IMR-90 (cell line): ENCODE measurements at regions not wholly inside any gene's neighbourhood (a gene's known extent, or its start where the extent isn't known, plus 50 kb on each side); places are given as distances from the start of the nearest gene placed in this dataset.
A peak's percentile ranks its signal among the peaks of the same experiment; 100 is the strongest.

Source experiments
- ATAC-seq: fragments of 200-7000 bp; cut with Tn5 transposase; 2 replicates; pipeline ENCODE4 v1.9.1; 2020; ENCODE audit warnings: low read depth, mild to moderate bottlenecking, moderate library complexity
- BruUV-seq: library from RNA; stranded (reverse); fragments of 400-500 nt; replicated peaks from 2 replicates; lab custom pipeline; 2021; lab: Mats Ljungman, UMichigan
- CTCF ChIA-PET: fragments of 300-600 bp; formaldehyde crosslinking; extraction: SDS; loops from one replicate; lab custom pipeline; 2021; ENCODE audit warnings: antibody characterized with exemption; lab: Yijun Ruan, JAX
- POLR2A ChIA-PET: fragments of 300-600 bp; sonication (Branson Sonifier 250); formaldehyde crosslinking; loops from one replicate; lab custom pipeline; 2022; ENCODE audit warnings: antibody characterized with exemption; ENCODE audit not compliant: unreplicated experiment; lab: Charles Lee
- DNase-seq: peaks from one replicate; pipeline ENCODE4 v3.0.0; 2013
- H2AFZ ChIP-seq: replicated peaks from 2 replicates; pipeline ENCODE3; 2013; ENCODE audit warnings: low read length, mild to moderate bottlenecking; ENCODE audit not compliant: poor library complexity
- H2AK5ac ChIP-seq: 2 replicates; pipeline ENCODE4 v1.6.1; 2013; ENCODE audit warnings: low read depth, low read length, inconsistent platforms
- H2AK9ac ChIP-seq: replicated peaks from 2 replicates; pipeline ENCODE3; 2013; ENCODE audit warnings: mild to moderate bottlenecking, low read depth, low read length, moderate library complexity; ENCODE audit not compliant: poor library complexity
- H2BK120ac ChIP-seq: 2 replicates; pipeline ENCODE4 v1.6.1; 2013; ENCODE audit warnings: low read depth, low read length, inconsistent platforms
- H2BK15ac ChIP-seq: 3 replicates; pipeline ENCODE4 v1.6.1; 2013; ENCODE audit warnings: low read depth, low read length, inconsistent platforms
- H2BK20ac ChIP-seq: 2 replicates; pipeline ENCODE4 v1.6.1; 2013; ENCODE audit warnings: low read depth, mild to moderate bottlenecking, inconsistent platforms, low read length, moderate library complexity
- H2BK5ac ChIP-seq: 2 replicates; pipeline ENCODE4 v1.6.1; 2013; ENCODE audit warnings: mild to moderate bottlenecking, low read depth, low read length, inconsistent platforms; ENCODE audit not compliant: poor library complexity, severe bottlenecking
- H3K14ac ChIP-seq: replicated peaks from 2 replicates; pipeline ENCODE4 v1.6.1; 2013; ENCODE audit warnings: low read depth, low read length, inconsistent platforms
- H3K18ac ChIP-seq: 2 replicates; pipeline ENCODE4 v1.6.1; 2013; ENCODE audit warnings: low read depth, low read length, control low read depth
- H3K23ac ChIP-seq: 2 replicates; pipeline ENCODE4 v1.6.1; 2013; ENCODE audit warnings: low read depth, low read length, inconsistent platforms
- H3K27ac ChIP-seq: 2 replicates; pipeline ENCODE4 v1.5.1; 2013; ENCODE audit warnings: mild to moderate bottlenecking, control low read depth, low read length; ENCODE audit not compliant: insufficient read depth
- H3K27me3 ChIP-seq: 2 replicates; pipeline ENCODE4 v1.6.1; 2013; ENCODE audit warnings: low read length; ENCODE audit not compliant: control insufficient read depth, insufficient read depth
- H3K36me3 ChIP-seq: 2 replicates; pipeline ENCODE4 v1.6.1; 2013; ENCODE audit warnings: low read length, mixed read lengths; ENCODE audit not compliant: control insufficient read depth, insufficient read depth
- H3K4ac ChIP-seq: 2 replicates; pipeline ENCODE4 v1.6.1; 2013; ENCODE audit warnings: low read depth, low read length, inconsistent platforms
- H3K4me1 ChIP-seq: 2 replicates; pipeline ENCODE4 v1.6.1; 2013; ENCODE audit warnings: low read length, mixed read lengths; ENCODE audit not compliant: control insufficient read depth, insufficient read depth
- H3K4me2 ChIP-seq: 2 replicates; pipeline ENCODE4 v1.6.1; 2013; ENCODE audit warnings: low read depth, mild to moderate bottlenecking, control low read depth, low read length, moderate library complexity
- H3K4me3 ChIP-seq: 2 replicates; pipeline ENCODE4 v1.5.1; 2013; ENCODE audit warnings: low read depth, mild to moderate bottlenecking, control low read depth, low read length, moderate library complexity; ENCODE audit not compliant: insufficient read depth
- H3K56ac ChIP-seq: 2 replicates; pipeline ENCODE4 v1.6.1; 2013; ENCODE audit warnings: low read length, inconsistent platforms; ENCODE audit not compliant: insufficient read depth; ENCODE audit errors: extremely low read depth
- H3K79me1 ChIP-seq, 2 experiments: 2 replicates each; pipeline ENCODE4 v1.6.1; 2013; ENCODE audit warnings: low read length in 2 of 2, inconsistent platforms in 1 of 2, low read depth in 1 of 2
- H3K9ac ChIP-seq: 2 replicates; pipeline ENCODE4 v1.6.1; 2013; ENCODE audit warnings: low read depth, low read length, control low read depth
- H3K9me1 ChIP-seq: 2 replicates; pipeline ENCODE4 v1.6.1; 2013; ENCODE audit warnings: low read length, inconsistent platforms; ENCODE audit not compliant: insufficient read depth
- H3K9me3 ChIP-seq: 2 replicates; pipeline ENCODE4 v1.6.1; 2013; ENCODE audit warnings: low read length; ENCODE audit not compliant: control insufficient read depth, insufficient read depth
- H4K20me1 ChIP-seq: 2 replicates; pipeline ENCODE4 v1.6.1; 2013; ENCODE audit warnings: low read length, inconsistent platforms; ENCODE audit not compliant: insufficient read depth
- H4K5ac ChIP-seq: 2 replicates; pipeline ENCODE4 v1.6.1; 2013; ENCODE audit warnings: mild to moderate bottlenecking, low read depth, low read length, control low read depth
- H4K8ac ChIP-seq, 2 experiments: 2 replicates each; pipeline ENCODE4 v1.6.1; 2013; ENCODE audit warnings: low read depth in 2 of 2, low read length in 2 of 2, control low read depth in 1 of 2, inconsistent platforms in 1 of 2
- H4K91ac ChIP-seq: 2 replicates; pipeline ENCODE4 v1.6.1; 2013; ENCODE audit warnings: low read depth, low read length, inconsistent platforms; ENCODE audit not compliant: insufficient read depth
- CHD1 ChIP-seq: IDR thresholded peaks from 2 replicates; pipeline ENCODE4 v1.6.1; 2012; ENCODE audit warnings: low read depth, low read length, improper control_type of control experiment
- FOS ChIP-seq: fragments of 150-350 bp; IDR thresholded peaks from 2 replicates; pipeline ENCODE4 v1.6.1; 2016; ENCODE audit warnings: low read depth, low read length
- MAFK ChIP-seq: IDR thresholded peaks from 2 replicates; pipeline ENCODE4 v1.6.1; 2012; ENCODE audit warnings: low read depth, low read length, improper control_type of control experiment
- MAZ ChIP-seq: IDR thresholded peaks from 2 replicates; pipeline ENCODE4 v1.6.1; 2012; ENCODE audit warnings: low read depth, mild to moderate bottlenecking, low read length, improper control_type of control experiment, moderate library complexity, borderline replicate concordance
- MXI1 ChIP-seq: IDR thresholded peaks from 2 replicates; pipeline ENCODE4 v1.6.1; 2012; ENCODE audit warnings: low read depth, mild to moderate bottlenecking, low read length, moderate library complexity, borderline replicate concordance
- RAD21 ChIP-seq: IDR thresholded peaks from 2 replicates; pipeline ENCODE4 v1.6.1; 2012; ENCODE audit warnings: low read length, improper control_type of control experiment
- RCOR1 ChIP-seq: IDR thresholded peaks from 2 replicates; pipeline ENCODE4 v1.6.1; 2012; ENCODE audit warnings: mild to moderate bottlenecking, low read length, improper control_type of control experiment; ENCODE audit not compliant: insufficient replicate concordance
- WGBS, 2 experiments: methylation state at CpG; one replicate each; pipeline versions ENCODE4 v1.1.5 to v1.1.7; 2013; ENCODE audit warnings: missing lambda C conversion rate in 2 of 2; ENCODE audit not compliant: insufficient read length in 1 of 2; ENCODE audit errors: extremely low coverage in 2 of 2; 5-methylcytosine and 5-hydroxymethylcytosine counted together
- dilution Hi-C: fragments of 300-500 bp; cut with HindIII; formaldehyde crosslinking; loops from one replicate; pipeline ENCODE4 v1.14.3; 2018; ENCODE audit warnings: low sequenced_read_pairs; ENCODE audit not compliant: unreplicated experiment
- in situ Hi-C: fragments of 300-500 bp; cut with MboI; formaldehyde crosslinking; loops from 3 replicates; pipeline ENCODE4 v1.14.3; 2019; ENCODE audit warnings: low sequenced_read_pairs, inconsistent platforms, mixed read lengths
- intact Hi-C: fragments of 100-400 bp; cut with micrococcal nuclease; formaldehyde crosslinking; loops from 2 replicates; pipeline ENCODE4 v1.10.0; 2022
- TF ChIP-seq, protein P1 (sequence below): conservative IDR thresholded peaks from 2 replicates; pipeline ENCODE4 v1.5.1; 2012; ENCODE audit warnings: mild to moderate bottlenecking, low read depth, low read length, improper control_type of control experiment
- TF ChIP-seq, protein P2 (sequence below): fragments of 150-350 bp; IDR thresholded peaks from 2 replicates; pipeline ENCODE4 v1.6.1; 2016; ENCODE audit warnings: low read depth, mild to moderate bottlenecking, low read length, moderate library complexity, borderline replicate concordance

DNA sequence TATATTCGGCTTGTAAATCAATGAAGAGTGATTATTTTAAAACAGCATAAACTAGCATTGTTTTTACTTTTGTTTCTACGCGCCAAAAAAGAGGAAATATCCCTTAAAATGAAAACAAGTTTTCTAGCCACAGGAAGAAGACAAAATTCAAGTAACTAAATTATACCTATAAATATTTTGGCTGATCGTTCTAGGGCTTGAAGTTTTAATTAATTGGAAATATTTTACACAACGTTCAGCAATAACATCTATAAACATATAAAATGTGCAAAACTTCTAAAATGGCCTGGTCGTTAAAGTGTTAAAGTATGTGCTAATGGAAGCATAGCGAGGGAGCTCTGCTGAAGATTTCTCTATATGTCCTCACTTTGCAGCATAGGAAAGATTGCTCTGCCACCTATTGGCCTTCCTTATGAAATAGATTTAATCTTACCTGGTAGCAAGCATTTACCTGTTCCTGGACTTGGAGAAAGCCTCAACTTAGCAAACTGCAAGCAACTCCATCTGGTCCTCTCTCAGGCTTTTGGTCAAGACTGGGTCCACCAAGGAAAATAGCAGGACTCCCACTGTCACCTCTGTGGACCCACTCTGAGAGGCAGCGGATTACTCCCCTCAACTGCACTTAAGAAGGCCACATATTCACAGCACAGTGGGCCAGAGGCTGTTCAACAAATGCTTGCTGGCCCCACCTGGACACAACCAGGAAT is 351.3 kb upstream of the RUNX1 start (continued):
- TF ChIP-seq MXI1 = no peak

DNA sequence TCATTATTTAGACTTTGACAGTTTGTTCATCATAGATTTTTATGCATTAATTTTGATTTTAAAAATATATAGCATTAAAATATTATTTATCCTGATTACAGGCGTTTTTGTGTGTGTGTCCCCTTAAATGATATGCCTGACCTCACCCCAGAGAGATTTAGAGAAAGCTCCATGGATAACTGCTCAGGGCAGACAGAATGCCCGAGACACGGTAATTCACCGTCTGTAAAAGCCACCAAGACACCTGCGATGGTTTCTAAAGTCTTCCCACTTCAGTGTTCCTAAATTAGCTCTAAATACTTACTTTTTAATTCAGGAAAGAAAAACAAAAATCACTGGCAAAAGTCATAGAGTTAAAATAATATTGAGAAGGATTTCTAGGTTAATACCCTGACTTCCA is 350.6 kb upstream of the RUNX1 start:
- H3K36me3 ChIP-seq = no peaks in the 10 kb centered on the region
- no peaks in the 10 kb centered on the region for H3K9me3 ChIP-seq
- no peak overlapping the region for H4K91ac ChIP-seq
- H3K4me2 ChIP-seq = no peak overlapping the region
- H2AK9ac ChIP-seq = no peak overlapping the region
- WGBS, 2 experiments = no CpG with 5 or more reads among the region's 5 CpGs
- ChIA-PET POLR2A (no interaction called here), CTCF (interaction anchor here (0.6 kb wide), 2 partner anchors 159 to 353 kb away, joined by 3 to 4 read pairs; no protein-coding TSS in a partner anchor)
- in situ Hi-C loops (loop anchor here (5.0 to 25.0 kb wide), 2 partner anchors 512 to 662 kb away; no protein-coding TSS in a partner anchor), dilution Hi-C loops (no loop called here), intact Hi-C loops (loop anchor here (1.0 to 5.0 kb wide), 5 partner anchors 142 to 508 kb away; no protein-coding TSS in a partner anchor)
- ATAC-seq = no peak
- no peaks in the 10 kb centered on the region for H3K27me3 ChIP-seq
- H3K4me1 ChIP-seq = peaks cover 8% of the 10 kb centered on the region
- H2AK5ac ChIP-seq = peak overlapping the region; percentile 20; the same call in 1 of the 2 replicates
- H3K23ac ChIP-seq = no peak overlapping the region
- H2BK5ac ChIP-seq = no peak overlapping the region
- H3K9me1 ChIP-seq = peaks cover 5% of the 10 kb centered on the region; the same call in 1 of the 2 replicates
- no peak overlapping the region for H3K4ac ChIP-seq
- no peak overlapping the region for H3K18ac ChIP-seq
- peak overlapping the region; percentile 39 for H2BK20ac ChIP-seq
- no peak overlapping the region for H2BK15ac ChIP-seq
- BruUV-seq = no TSS peak
- H4K8ac ChIP-seq = no peak overlapping the region
- no peak overlapping the region for H3K9ac ChIP-seq
- H2AFZ ChIP-seq = no peak overlapping the region
- no peak for DNase-seq
- H2BK120ac ChIP-seq = peak overlapping the region; percentile 54; the same call in 1 of the 2 replicates
- no peak overlapping the region for H3K56ac ChIP-seq
- H4K5ac ChIP-seq = no peak overlapping the region; the same call in 1 of the 2 replicates
- H3K79me1 ChIP-seq = no peaks in the 10 kb centered on the region
- no peak overlapping the region for H3K27ac ChIP-seq
- H3K14ac ChIP-seq = no peak overlapping the region
- no peaks in the 10 kb centered on the region for H4K20me1 ChIP-seq
- no peak overlapping the region for H3K4me3 ChIP-seq
- TF ChIP-seq RCOR1 (no peak), RAD21 (no peak), FOS (no peak), MAZ (no peak), CHD1 (no peak), MAFK (no peak)
- TF ChIP-seq, protein P1, sequence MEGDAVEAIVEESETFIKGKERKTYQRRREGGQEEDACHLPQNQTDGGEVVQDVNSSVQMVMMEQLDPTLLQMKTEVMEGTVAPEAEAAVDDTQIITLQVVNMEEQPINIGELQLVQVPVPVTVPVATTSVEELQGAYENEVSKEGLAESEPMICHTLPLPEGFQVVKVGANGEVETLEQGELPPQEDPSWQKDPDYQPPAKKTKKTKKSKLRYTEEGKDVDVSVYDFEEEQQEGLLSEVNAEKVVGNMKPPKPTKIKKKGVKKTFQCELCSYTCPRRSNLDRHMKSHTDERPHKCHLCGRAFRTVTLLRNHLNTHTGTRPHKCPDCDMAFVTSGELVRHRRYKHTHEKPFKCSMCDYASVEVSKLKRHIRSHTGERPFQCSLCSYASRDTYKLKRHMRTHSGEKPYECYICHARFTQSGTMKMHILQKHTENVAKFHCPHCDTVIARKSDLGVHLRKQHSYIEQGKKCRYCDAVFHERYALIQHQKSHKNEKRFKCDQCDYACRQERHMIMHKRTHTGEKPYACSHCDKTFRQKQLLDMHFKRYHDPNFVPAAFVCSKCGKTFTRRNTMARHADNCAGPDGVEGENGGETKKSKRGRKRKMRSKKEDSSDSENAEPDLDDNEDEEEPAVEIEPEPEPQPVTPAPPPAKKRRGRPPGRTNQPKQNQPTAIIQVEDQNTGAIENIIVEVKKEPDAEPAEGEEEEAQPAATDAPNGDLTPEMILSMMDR = no peak
- TF ChIP-seq, protein P2, sequence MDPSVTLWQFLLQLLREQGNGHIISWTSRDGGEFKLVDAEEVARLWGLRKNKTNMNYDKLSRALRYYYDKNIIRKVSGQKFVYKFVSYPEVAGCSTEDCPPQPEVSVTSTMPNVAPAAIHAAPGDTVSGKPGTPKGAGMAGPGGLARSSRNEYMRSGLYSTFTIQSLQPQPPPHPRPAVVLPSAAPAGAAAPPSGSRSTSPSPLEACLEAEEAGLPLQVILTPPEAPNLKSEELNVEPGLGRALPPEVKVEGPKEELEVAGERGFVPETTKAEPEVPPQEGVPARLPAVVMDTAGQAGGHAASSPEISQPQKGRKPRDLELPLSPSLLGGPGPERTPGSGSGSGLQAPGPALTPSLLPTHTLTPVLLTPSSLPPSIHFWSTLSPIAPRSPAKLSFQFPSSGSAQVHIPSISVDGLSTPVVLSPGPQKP = no peak
